ENCODE measurements at regions not wholly inside any gene's neighbourhood (a gene's known extent, or its start where the extent isn't known, plus 50 kb on each side); places are given as distances from the start of the nearest gene placed in this dataset.

DNA sequence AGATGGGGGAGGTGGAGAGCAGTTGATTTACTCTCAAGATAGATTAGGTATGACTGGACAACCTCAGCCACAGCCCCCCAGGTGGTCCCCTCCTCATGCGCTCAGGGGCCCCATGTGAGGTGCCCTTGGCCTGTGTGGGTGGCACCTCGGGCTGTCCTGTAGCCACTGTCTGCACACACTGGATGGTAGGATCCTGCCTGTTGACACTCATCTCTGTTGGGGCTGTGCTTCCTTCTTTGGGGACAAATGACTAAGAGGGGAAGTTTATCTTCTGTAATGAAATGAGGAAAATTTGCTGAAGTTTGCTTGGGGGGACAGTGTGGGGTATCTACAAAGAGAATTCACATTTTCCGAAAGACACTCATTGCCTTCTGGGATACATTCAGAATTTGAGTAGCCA, 53.6 kb upstream of the ANTXRL start:
- POLR2A ChIA-PET (ENCODE audit: partially characterized antibody), result no interaction called here
- no peak overlapping the region for H4K5ac ChIP-seq (ENCODE audit: insufficient read length, low read depth, low read length)
- no peaks in the 10 kb centered on the region for H3K79me1 ChIP-seq (ENCODE audit: low read depth, low read length)
- TF ChIP-seq EGR1 (IDR thresholded peaks at IDR 0.05; ENCODE audit: borderline replicate concordance, low read depth, low read length) (no peak), SP4 (IDR thresholded peaks at IDR 0.05; ENCODE audit: low read length) (no peak), CBX8 (IDR thresholded peaks at IDR 0.05; ENCODE audit: borderline replicate concordance, low read depth, low read length) (no peak), POLR2AphosphoS5 (IDR thresholded peaks at IDR 0.05; ENCODE audit: low read depth, low read length) (no peak), SP2 (IDR thresholded peaks at IDR 0.05; ENCODE audit: low read length) (no peak), JUN (IDR thresholded peaks at IDR 0.05; ENCODE audit: low read depth, low read length) (no peak), POLR2A (IDR thresholded peaks at IDR 0.05; ENCODE audit: control extremely low read depth in 1 of 2, low read depth in 2 of 2, low read length in 2 of 2) (no peak)

More for the DNA sequence above, 53.6 kb upstream of the ANTXRL start:
- H3K27me3 ChIP-seq (replicated peaks in 1 of 4; ENCODE audit: control insufficient read depth in 3 of 4, extremely low read depth in 1 of 4, insufficient read depth in 3 of 4, low read length in 3 of 4), result no peaks in the 10 kb centered on the region; a peak in 1 of 7 replicates
- no peak overlapping the region for H3K56ac ChIP-seq (replicated peaks; ENCODE audit: insufficient read length, low read depth, low read length)
- peaks cover 0 to 3% (median 3%) of the 10 kb centered on the region in 4 experiments; a peak in 5 of 7 replicates for H3K4me1 ChIP-seq (replicated peaks in 1 of 4; ENCODE audit: control insufficient read depth in 3 of 4, insufficient read depth in 4 of 4, low read length in 3 of 4)
- no peaks in the 10 kb centered on the region for H4K20me1 ChIP-seq (replicated peaks in 1 of 2; ENCODE audit: control insufficient read depth in 1 of 2, insufficient read depth in 2 of 2, low read length in 2 of 2)
- H4K8ac ChIP-seq (ENCODE audit: extremely low read depth, insufficient read depth, low read length), result no peak overlapping the region; the same call in 1 of the 2 replicates
- no peak overlapping the region for H2BK120ac ChIP-seq (replicated peaks; ENCODE audit: low read depth, low read length)
- DNase-seq (ENCODE audit: low read depth in 1 of 2, low spot score in 2 of 2) (peak in 1 of 2 experiments; percentile 31), FAIRE-seq (no peak)
- no peak overlapping the region for H2BK12ac ChIP-seq (ENCODE audit: low read depth, low read length)
- H3K23me2 ChIP-seq (ENCODE audit: low read depth, low read length), result no peaks in the 10 kb centered on the region
- no peak overlapping the region for H2BK15ac ChIP-seq (ENCODE audit: low read length)
- CTCF ChIA-PET (ENCODE audit: partially characterized antibody), result interaction anchor here (1.7 kb wide), 1 partner anchor 14 kb away, joined by 3 read pairs; no protein-coding TSS in a partner anchor
- H3K18ac ChIP-seq (ENCODE audit: extremely low read depth, low read length), result no peak overlapping the region
- no peak overlapping the region for H3K27ac ChIP-seq (ENCODE audit: low read depth, low read length)
- no peak overlapping the region for H3K9ac ChIP-seq (replicated peaks in 1 of 4; ENCODE audit: extremely low read depth in 1 of 4, low read depth in 3 of 4, low read length in 3 of 4)
- no peak overlapping the region for H2BK20ac ChIP-seq (ENCODE audit: low read length)
- no peak overlapping the region for H3K4ac ChIP-seq (replicated peaks; ENCODE audit: insufficient read length, low read depth, low read length)
- H3K14ac ChIP-seq (ENCODE audit: insufficient read length), result no peak overlapping the region
- no peak overlapping the region for H2AFZ ChIP-seq (ENCODE audit: low read length)
- no peaks in the 10 kb centered on the region for H3K36me3 ChIP-seq (ENCODE audit: control insufficient read depth in 2 of 4, insufficient read depth in 4 of 4, low read length in 3 of 4)
- H4K91ac ChIP-seq (replicated peaks; ENCODE audit: insufficient read length, low read length), result no peak overlapping the region
- no peak overlapping the region for H3K23ac ChIP-seq (ENCODE audit: insufficient read length)
- no peak overlapping the region for H2BK5ac ChIP-seq (ENCODE audit: low read depth, low read length)
- no peak overlapping the region for H3K4me2 ChIP-seq (ENCODE audit: insufficient read depth in 1 of 2, low read depth in 2 of 2, low read length in 2 of 2)
- no peak overlapping the region for H3K4me3 ChIP-seq (ENCODE audit: extremely low read depth in 1 of 4, insufficient read depth in 2 of 4, low read depth in 3 of 4, low read length in 4 of 4)
- WGBS, 2 experiments (ENCODE audit: extremely low coverage in 1 of 2, insufficient coverage in 1 of 2, insufficient read length in 1 of 2, insufficient replicate concordance in 2 of 2, low coverage in 1 of 2, low lambda C conversion rate in 2 of 2, missing lambda C conversion rate in 1 of 2), result 89% methylated on average over 3 of the region's 3 CpGs; no CpG with 5 or more reads in 1 of the 2 experiments
- no peak overlapping the region for H2AK5ac ChIP-seq (ENCODE audit: low read depth, low read length)
- H3K9me3 ChIP-seq (ENCODE audit: insufficient read depth in 2 of 2, low read depth in 1 of 2, low read length in 1 of 2), result no peaks in the 10 kb centered on the region
- H3K79me2 ChIP-seq (ENCODE audit: control insufficient read depth in 1 of 2, insufficient read depth in 2 of 2, low read length in 2 of 2), result no peaks in the 10 kb centered on the region
